Endothelial cell of umbilical vein (primary cell): ENCODE measurements at regions not wholly inside any gene's neighbourhood (a gene's known extent, or its start where the extent isn't known, plus 50 kb on each side); places are given as distances from the start of the nearest gene placed in this dataset.

Experiments used
- CTCF ChIP-seq, 2 donors: IDR thresholded peaks; 1 replicate in 1 of 2; 2 replicates in 1 of 2; pipeline ENCODE4 v1.5.1; 2011; ENCODE audit warnings: low read length in 2 of 2, mild to moderate bottlenecking in 2 of 2, moderate library complexity in 2 of 2, control low read depth in 1 of 2, inconsistent platforms in 1 of 2, low read depth in 1 of 2; ENCODE audit not compliant: insufficient read depth in 1 of 2; ENCODE audit errors: extremely low read depth in 1 of 2
- EZH2 ChIP-seq: IDR thresholded peaks from 2 replicates; pipeline ENCODE4 v1.6.1; 2012; ENCODE audit warnings: borderline replicate concordance, low read depth, mild to moderate bottlenecking, moderate library complexity, low read length, inconsistent platforms; ENCODE audit not compliant: severe bottlenecking
- FOS ChIP-seq: IDR thresholded peaks from 2 replicates; pipeline ENCODE4 v1.6.1; 2011; ENCODE audit warnings: mild to moderate bottlenecking, low read length, moderate library complexity, borderline replicate concordance; ENCODE audit not compliant: insufficient read depth
- GATA2 ChIP-seq: IDR thresholded peaks from 2 replicates; pipeline ENCODE4 v1.7.0; 2011; ENCODE audit warnings: low read depth, mild to moderate bottlenecking, moderate library complexity, mixed read lengths, low read length; ENCODE audit not compliant: insufficient read length, insufficient read depth
- JUN ChIP-seq: IDR thresholded peaks from 2 replicates; pipeline ENCODE4 v1.6.1; 2011; ENCODE audit warnings: borderline replicate concordance, low read depth; ENCODE audit not compliant: insufficient read length, insufficient read depth
- MAX ChIP-seq: IDR thresholded peaks from 2 replicates; pipeline ENCODE4 v1.6.1; 2011; ENCODE audit not compliant: insufficient read depth, insufficient read length
- MYC ChIP-seq: IDR thresholded peaks from one replicate; pipeline ENCODE4 v1.6.1; 2011; ENCODE audit warnings: mild to moderate bottlenecking, low read depth, low read length
- POLR2A ChIP-seq: IDR thresholded peaks from 2 replicates; pipeline ENCODE4 v1.6.1; 2012; ENCODE audit warnings: low read depth, mild to moderate bottlenecking, control low read depth, low read length
- POLR2AphosphoS5 ChIP-seq: IDR thresholded peaks from 2 replicates; pipeline ENCODE4 v1.6.1; 2012; ENCODE audit warnings: low read depth, mild to moderate bottlenecking, control low read depth, low read length, moderate library complexity; ENCODE audit not compliant: insufficient read depth

- TF ChIP-seq POLR2A: no peak
- TF ChIP-seq POLR2AphosphoS5: no peak
- no peak for TF ChIP-seq CTCF (IDR thresholded peaks at IDR 0.05; ENCODE audit: extremely low read depth in 1 of 2, insufficient read depth in 1 of 2, low read depth in 1 of 2, low read length in 2 of 2)
- no peak for TF ChIP-seq EZH2
- no peak for TF ChIP-seq MYC
- TF ChIP-seq FOS: no peak
- TF ChIP-seq JUN: no peak
- TF ChIP-seq GATA2: no peak
- TF ChIP-seq MAX: no peak
Observed at GRCh38 chr6:100181309-100181708, 187.3 kb upstream of the MCHR2 start.
